Small intestine (tissue), 7 donors: ENCODE measurements at regions not wholly inside any gene's neighbourhood (a gene's known extent, or its start where the extent isn't known, plus 50 kb on each side); places are given as distances from the start of the nearest gene placed in this dataset.
"Not testable (repeated sequence)": the region's sequence is repeated elsewhere in the genome, so short reads cannot be mapped to it uniquely, and the experiment has no call there.

Source experiments
- DNase-seq, 2 donors: peaks; one replicate each; pipeline versions ENCODE4 v3.0.0 to v3.0.0-alpha.2; 2013
- FAIRE-seq: peaks from 2 replicates; lab custom pipeline; 2012; peaks lifted over from hg19 to GRCh38; lab: Jason Lieb, UNC
- H3K27ac ChIP-seq, 3 donors: one replicate each; pipeline ENCODE4 v1.5.1; 2013; ENCODE audit warnings: low read length in 2 of 3, mild to moderate bottlenecking in 2 of 3, control low read depth in 1 of 3, inconsistent platforms in 1 of 3, low read depth in 1 of 3, moderate library complexity in 1 of 3
- H3K27me3 ChIP-seq, 3 donors: one replicate each; pipeline ENCODE4 v1.6.1; 2013; ENCODE audit warnings: low read length in 3 of 3, inconsistent platforms in 1 of 3; ENCODE audit not compliant: control insufficient read depth in 3 of 3, insufficient read depth in 3 of 3
- H3K36me3 ChIP-seq, 3 donors: one replicate each; pipeline ENCODE4 v1.6.1; 2013; ENCODE audit warnings: low read length in 3 of 3, inconsistent platforms in 1 of 3, low read depth in 1 of 3, mild to moderate bottlenecking in 1 of 3, moderate library complexity in 1 of 3; ENCODE audit not compliant: control insufficient read depth in 3 of 3, insufficient read depth in 2 of 3
- H3K4me1 ChIP-seq, 3 donors: one replicate each; pipeline ENCODE4 v1.6.1; 2013; ENCODE audit warnings: low read length in 2 of 3, inconsistent platforms in 1 of 3, low read depth in 1 of 3, mild to moderate bottlenecking in 1 of 3, moderate library complexity in 1 of 3; ENCODE audit not compliant: control insufficient read depth in 3 of 3, insufficient read depth in 2 of 3
- H3K4me3 ChIP-seq, 3 donors: one replicate each; pipeline ENCODE4 v1.5.1; 2013; ENCODE audit warnings: low read length in 3 of 3, control low read depth in 1 of 3, inconsistent platforms in 1 of 3, low read depth in 1 of 3, mild to moderate bottlenecking in 1 of 3, moderate library complexity in 1 of 3
- H3K9me3 ChIP-seq, 2 donors: one replicate each; pipeline ENCODE4 v1.6.1; 2013; ENCODE audit warnings: low read depth in 1 of 2, low read length in 1 of 2; ENCODE audit not compliant: control insufficient read depth in 2 of 2, insufficient read depth in 1 of 2
- WGBS, 3 donors: extraction: QIAGEN DNeasy Blood & Tissue Kit; methylation state at CpG; one replicate each; pipeline ENCODE4 v1.1.7; 2013; 5-methylcytosine and 5-hydroxymethylcytosine counted together
- donor health status: healthy with polysubstance abuse.
- donor health status: control.
- donor health status: control.
- donor health status: Bipolar disorder and iron deficiency.
- donor health status: healthy.

DNA sequence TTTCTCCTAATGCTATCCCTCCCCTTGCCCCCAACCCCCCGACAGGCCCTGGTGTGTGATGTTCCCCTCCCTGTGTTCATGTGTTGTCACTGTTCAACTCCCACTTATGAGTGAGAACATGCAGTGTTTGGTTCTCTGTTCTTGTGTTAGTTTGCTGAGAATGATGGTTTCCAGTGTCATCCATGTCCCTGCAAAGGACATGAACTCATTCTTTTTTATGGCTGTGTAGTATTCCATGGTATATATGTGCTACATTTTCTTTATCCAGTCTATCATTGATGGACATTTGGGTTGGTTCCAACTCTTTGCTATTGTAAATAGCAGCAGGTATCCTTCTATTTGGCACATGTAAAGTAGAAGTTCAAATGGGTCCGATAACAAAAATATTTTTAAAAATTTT is 142.3 kb downstream of the CEP120 start:
- 93 to 100% (median 98%) methylated on average over 2 of the region's 2 CpGs for WGBS, 3 donors
- H3K4me1 ChIP-seq, H3K36me3 ChIP-seq, FAIRE-seq, H3K27ac ChIP-seq, H3K9me3 ChIP-seq, H3K4me3 ChIP-seq, DNase-seq: not testable (repeated sequence)
- H3K27me3 ChIP-seq: peaks cover 0 to 15% (median 4%) of the 10 kb centered on the region in 3 donors

DNA sequence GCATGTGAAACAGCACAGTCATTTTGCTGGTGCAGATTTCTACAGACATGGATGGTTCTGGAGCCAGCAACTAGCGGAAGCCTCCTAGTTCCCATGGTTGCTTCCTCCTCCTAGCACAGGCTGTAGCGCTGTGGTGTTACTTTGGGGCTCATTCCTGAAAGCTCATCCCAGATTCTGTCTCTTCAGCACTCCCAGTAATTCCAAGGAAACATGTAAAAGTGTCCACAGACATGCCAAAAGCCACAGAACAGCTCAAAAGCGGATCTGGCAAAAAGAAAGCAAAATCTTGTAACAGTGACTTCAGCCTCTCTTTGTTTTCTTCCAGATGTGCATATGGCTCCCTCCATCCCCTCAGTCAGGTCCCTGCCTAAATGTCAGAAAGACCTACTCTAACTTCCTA is 144.1 kb downstream of the CEP120 start:
- Histone ChIP-seq H3K36me3 (no peaks in the 10 kb centered on the region), H3K4me3 (no peak overlapping the region), H3K9me3 (no peaks in the 10 kb centered on the region), H3K27ac (no peak overlapping the region), H3K27me3 (peaks cover 0 to 3% (median 0%) of the 10 kb centered on the region in 3 donors), H3K4me1 (no peaks in the 10 kb centered on the region)
- FAIRE-seq (no peak), DNase-seq (no peak)
- WGBS, 3 donors: 75 to 96% (median 93%) methylated on average over 3 of the region's 3 CpGs

DNA sequence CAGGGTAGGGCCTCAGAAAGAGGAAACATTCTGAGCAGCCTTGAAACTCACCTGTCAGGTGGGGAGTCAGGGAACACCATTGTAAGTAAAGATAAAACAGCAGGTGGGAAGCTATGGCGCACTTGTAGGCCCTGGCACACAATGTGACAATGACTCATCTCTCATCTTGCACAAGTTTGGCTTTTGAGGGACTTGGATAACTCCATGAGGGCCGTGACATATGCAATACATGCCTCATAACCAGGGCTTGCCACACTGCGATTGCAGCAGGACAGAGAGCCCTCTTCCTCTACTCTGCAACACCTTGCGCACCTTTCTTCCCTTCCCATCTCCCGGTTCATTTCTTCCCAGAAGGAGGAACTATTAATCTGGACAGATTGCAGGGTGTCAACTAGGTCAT is 144.9 kb downstream of the CEP120 start:
- Histone ChIP-seq H3K27ac (no peak overlapping the region), H3K36me3 (no peaks in the 10 kb centered on the region), H3K9me3 (no peaks in the 10 kb centered on the region), H3K4me3 (no peak overlapping the region), H3K27me3 (no peaks in the 10 kb centered on the region), H3K4me1 (no peaks in the 10 kb centered on the region)
- DNase-seq (no peak), FAIRE-seq (no peak)
- WGBS, 3 donors: 65 to 84% (median 74%) methylated on average over 5 of the region's 5 CpGs

DNA sequence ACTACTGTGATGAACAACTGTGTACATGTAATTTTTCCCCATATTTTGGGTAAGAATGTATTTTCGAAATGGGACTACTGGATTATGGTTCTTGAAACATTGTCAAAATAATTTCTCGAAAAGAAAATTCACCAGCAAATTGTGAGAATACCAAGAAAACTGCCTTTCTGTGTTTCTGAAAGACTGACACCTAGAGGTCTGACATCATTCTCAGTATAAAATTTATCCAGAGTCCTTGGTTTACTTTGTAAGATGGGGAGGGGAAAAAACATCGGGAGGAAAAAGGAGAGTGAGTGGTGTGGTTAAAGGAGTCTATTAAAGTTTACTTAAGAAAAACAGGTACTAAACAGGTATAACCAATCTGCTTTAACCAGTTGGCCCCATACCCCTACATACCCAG is 149.2 kb downstream of the CEP120 start:
- WGBS, 3 donors: 54 to 76% (median 69%) methylated on average over 3 of the region's 3 CpGs
- no peaks in the 10 kb centered on the region for H3K4me1 ChIP-seq
- no peak overlapping the region for H3K27ac ChIP-seq
- H3K27me3 ChIP-seq: no peaks in the 10 kb centered on the region
- FAIRE-seq: no peak
- DNase-seq: no peak
- H3K9me3 ChIP-seq: no peaks in the 10 kb centered on the region
- H3K36me3 ChIP-seq: no peaks in the 10 kb centered on the region
- H3K4me3 ChIP-seq: no peak overlapping the region

DNA sequence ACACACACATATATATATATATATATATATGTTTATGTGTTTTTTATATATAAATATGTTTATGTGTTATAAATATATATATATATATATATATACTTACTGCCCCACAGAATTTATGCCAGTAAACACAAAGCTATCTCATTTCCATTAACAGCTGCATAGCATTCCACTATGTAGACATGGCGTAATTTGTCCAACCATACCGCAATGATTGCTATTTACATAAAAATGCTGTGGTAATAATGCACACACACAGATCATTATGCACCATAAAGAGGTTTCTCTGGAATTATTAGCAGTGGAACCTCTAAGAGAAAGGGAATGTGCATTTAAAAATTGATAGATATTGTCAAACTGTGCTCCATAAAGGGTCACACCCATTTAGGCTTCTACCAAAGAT is 150.1 kb downstream of the CEP120 start:
- Histone ChIP-seq H3K4me1 (no peaks in the 10 kb centered on the region), H3K27me3 (no peaks in the 10 kb centered on the region), H3K27ac (no peak overlapping the region), H3K4me3 (no peak overlapping the region), H3K9me3 (no peaks in the 10 kb centered on the region), H3K36me3 (no peaks in the 10 kb centered on the region)
- FAIRE-seq: no peak
- DNase-seq: no peak
- 95 to 98% (median 95%) methylated on average over 2 of the region's 2 CpGs for WGBS, 3 donors

DNA sequence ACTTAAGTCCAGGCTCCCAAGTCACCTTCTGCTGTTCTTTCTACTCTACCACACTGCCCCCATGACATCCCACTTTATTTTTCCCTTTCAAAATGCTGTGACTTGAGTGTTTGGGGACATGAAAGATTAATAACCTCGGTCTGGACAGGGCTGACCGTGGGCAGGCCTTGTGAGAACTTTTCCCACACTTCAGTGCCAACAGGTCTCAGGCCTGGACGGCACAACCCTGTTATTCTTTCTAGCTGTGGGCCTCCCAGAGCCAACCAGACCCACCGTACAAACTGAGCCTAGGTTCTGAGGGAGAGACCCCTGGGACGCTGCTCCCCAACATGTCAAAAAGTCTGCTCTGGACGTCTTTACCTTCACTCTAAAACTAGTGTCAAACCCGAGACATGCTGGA is 153.4 kb downstream of the CEP120 start:
- Histone ChIP-seq H3K4me3 (no peak overlapping the region), H3K27me3 (no peaks in the 10 kb centered on the region), H3K9me3 (no peaks in the 10 kb centered on the region), H3K4me1 (no peaks in the 10 kb centered on the region), H3K27ac (no peak overlapping the region), H3K36me3 (no peaks in the 10 kb centered on the region)
- FAIRE-seq (no peak), DNase-seq (no peak)
- 68 to 79% (median 73%) methylated on average over 7 of the region's 7 CpGs for WGBS, 3 donors

DNA sequence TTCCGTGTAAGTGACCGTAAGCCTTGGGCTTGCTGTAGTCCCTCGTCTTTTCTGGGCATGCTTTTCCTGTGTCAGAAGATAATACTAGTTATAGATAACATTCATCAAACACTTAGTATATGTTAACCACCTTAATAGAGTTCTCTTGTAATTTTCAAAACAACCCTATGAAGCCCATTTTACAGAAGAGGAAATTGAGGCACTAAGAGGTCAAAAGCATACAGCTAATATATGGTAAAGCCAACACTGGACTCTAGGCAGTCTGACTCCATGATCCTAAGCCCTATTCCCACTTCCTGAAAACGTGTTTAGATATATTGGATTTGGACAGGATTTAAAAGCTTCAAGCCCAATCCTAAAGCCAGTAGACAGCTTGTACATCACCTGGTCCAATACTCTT is 153.8 kb downstream of the CEP120 start:
- DNase-seq: no peak
- Histone ChIP-seq H3K36me3 (no peaks in the 10 kb centered on the region), H3K27me3 (no peaks in the 10 kb centered on the region), H3K4me3 (no peak overlapping the region), H3K4me1 (no peaks in the 10 kb centered on the region), H3K9me3 (no peaks in the 10 kb centered on the region), H3K27ac (no peak overlapping the region)
- FAIRE-seq: no peak
- WGBS, 3 donors: 70 to 82% (median 80%) methylated on average over 4 of the region's 4 CpGs

DNA sequence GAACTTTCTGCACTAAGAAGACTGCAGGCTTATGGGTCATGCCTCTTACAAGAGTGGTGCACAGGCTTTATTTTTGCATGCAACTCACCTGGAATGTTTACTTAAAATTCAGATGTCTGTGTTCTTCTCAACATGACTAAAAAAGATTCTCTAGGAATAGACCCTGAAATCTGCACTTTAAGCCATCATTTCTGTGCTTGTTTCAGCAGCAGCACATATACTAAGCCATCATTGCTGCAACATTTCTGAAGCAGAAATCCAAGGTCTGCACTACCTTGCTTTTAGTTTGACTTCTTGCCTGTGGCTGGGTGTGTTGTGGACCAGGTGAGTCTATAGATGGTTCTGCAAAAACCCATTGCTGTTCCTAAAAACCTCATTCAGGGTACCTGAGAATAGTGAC is 156.8 kb downstream of the CEP120 start:
- Histone ChIP-seq H3K27me3 (no peaks in the 10 kb centered on the region), H3K4me3 (no peak overlapping the region), H3K36me3 (no peaks in the 10 kb centered on the region), H3K27ac (no peak overlapping the region), H3K4me1 (no peaks in the 10 kb centered on the region), H3K9me3 (no peaks in the 10 kb centered on the region)
- DNase-seq: no peak
- no peak for FAIRE-seq

DNA sequence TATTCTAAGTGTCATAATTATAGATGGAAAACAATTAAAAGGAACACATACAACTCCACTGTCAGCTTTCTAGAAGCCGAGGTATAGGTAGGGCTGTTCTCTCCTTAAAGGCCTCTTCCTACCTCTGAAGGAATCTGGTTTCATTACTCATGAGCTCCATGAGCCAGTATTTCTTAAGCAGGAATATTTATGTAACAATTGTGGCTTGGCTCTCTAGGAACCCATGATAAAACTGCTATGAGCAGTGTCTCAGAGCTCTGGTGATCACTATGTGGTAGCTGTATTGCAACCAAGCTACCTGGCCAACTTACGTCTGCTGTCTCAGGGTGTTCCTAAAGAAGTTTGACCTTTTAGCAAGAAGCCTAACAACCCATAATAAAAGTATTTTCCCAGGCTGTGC is 157.7 kb downstream of the CEP120 start:
- Histone ChIP-seq H3K9me3 (no peaks in the 10 kb centered on the region), H3K4me1 (no peaks in the 10 kb centered on the region), H3K27me3 (no peaks in the 10 kb centered on the region), H3K4me3 (no peak overlapping the region), H3K36me3 (no peaks in the 10 kb centered on the region), H3K27ac (no peak overlapping the region)
- no peak for DNase-seq
- 81 to 86% (median 85%) methylated on average over 2 of the region's 2 CpGs for WGBS, 3 donors
- FAIRE-seq: no peak
